ENCODE measurements at regions not wholly inside any gene's neighbourhood (a gene's known extent, or its start where the extent isn't known, plus 50 kb on each side); places are given as distances from the start of the nearest gene placed in this dataset.

- TF ChIP-seq RAD21 (IDR thresholded peaks at IDR 0.05) = peak; percentile 18 to 22
- no peak for TF ChIP-seq REST (IDR thresholded peaks at IDR 0.05)
Measured at GRCh38 chr3:151976211-151977050, 103.0 kb downstream of the SUCNR1 start.
